Astrocyte of the hippocampus (primary cell): ENCODE measurements at regions not wholly inside any gene's neighbourhood (a gene's known extent, or its start where the extent isn't known, plus 50 kb on each side); places are given as distances from the start of the nearest gene placed in this dataset.
"Not testable (repeated sequence)": the region's sequence is repeated elsewhere in the genome, so short reads cannot be mapped to it uniquely, and the experiment has no call there.

Source experiments
- DNase-seq: peaks from one replicate; pipeline ENCODE4 v3.0.0; 2011; ENCODE audit warnings: low read depth, low spot score

GRCh38 chr10:121268363-121268762, 329.9 kb downstream of the FGFR2 start:
- no peak for DNase-seq

GRCh38 chr10:121268863-121269432, 329.3 kb downstream of the FGFR2 start:
- DNase-seq = no peak

DNA sequence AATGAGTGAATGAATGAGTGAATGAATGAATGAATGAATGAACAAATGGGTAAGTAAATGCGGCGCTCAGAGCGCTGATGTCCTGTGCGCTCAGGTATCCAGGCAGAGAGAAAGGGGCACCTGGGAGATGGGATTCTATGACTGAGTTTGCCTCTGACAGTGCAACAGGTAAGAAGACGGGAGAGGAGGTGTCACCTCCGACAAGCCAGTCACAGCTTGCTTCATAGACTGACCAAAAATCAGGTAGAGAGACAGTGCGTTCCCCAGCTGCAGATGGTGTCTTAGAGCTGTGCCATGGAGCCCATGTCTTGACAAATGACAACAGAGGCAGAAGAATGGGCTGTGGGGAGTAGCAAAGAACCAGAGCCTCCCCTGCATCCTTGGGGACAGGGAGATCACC, 327.3 kb downstream of the FGFR2 start:
- no peak for DNase-seq

- no peak for DNase-seq
Measured at GRCh38 chr10:121276046-121276445, 322.2 kb downstream of the FGFR2 start.

- no peak for DNase-seq
Measured at GRCh38 chr10:121276822-121277221, 321.4 kb downstream of the FGFR2 start.

DNA sequence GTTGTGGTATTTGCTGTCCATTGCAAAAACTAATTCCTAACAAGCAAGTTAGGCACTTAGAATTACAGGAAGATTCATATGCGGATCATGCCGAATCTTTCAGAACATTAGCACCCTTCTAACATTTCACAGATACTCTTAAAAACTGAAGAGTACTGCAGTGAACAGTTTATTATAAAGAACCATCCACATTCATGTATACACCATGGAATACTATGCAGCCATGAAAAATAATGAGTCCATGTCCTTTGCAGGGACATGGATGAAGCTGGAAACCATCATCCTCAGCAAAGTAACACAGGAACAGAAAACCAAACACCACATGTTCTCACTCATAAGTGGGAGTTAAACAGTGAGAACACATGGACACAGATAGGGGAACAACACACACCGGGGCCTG, 319.9 kb downstream of the FGFR2 start:
- not testable (repeated sequence) for DNase-seq

DNA sequence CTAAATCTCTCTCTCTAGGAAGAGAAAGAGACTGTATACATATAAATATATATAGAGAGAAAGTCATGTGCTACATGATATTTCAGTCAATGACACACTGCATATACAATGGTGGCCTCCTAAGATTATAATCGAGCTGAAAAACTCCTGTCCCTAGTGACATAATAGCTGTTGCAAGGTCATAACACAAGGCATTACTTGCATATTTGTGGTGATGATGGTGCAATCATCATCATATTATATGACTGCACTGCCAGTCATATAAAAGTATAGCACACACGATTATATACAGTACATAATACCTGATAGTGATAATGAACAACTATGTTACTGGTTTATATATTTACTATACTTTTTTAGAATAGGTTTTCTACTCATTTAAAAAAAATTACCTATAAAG, 316.7 kb downstream of the FGFR2 start:
- DNase-seq = no peak

- no peak for DNase-seq
Measured at GRCh38 chr10:121282264-121282663, 316.0 kb downstream of the FGFR2 start.

GRCh38 chr10:121282797-121283515, 315.3 kb downstream of the FGFR2 start:
- no peak for DNase-seq

GRCh38 chr10:121284936-121285335, 313.3 kb downstream of the FGFR2 start:
- peak; percentile 48 for DNase-seq

GRCh38 chr10:121285406-121286196, 312.6 kb downstream of the FGFR2 start:
- no peak for DNase-seq

GRCh38 chr10:121288011-121288410, 310.2 kb downstream of the FGFR2 start:
- DNase-seq = no peak

GRCh38 chr10:121288864-121289661, 309.2 kb downstream of the FGFR2 start:
- no peak for DNase-seq

DNA sequence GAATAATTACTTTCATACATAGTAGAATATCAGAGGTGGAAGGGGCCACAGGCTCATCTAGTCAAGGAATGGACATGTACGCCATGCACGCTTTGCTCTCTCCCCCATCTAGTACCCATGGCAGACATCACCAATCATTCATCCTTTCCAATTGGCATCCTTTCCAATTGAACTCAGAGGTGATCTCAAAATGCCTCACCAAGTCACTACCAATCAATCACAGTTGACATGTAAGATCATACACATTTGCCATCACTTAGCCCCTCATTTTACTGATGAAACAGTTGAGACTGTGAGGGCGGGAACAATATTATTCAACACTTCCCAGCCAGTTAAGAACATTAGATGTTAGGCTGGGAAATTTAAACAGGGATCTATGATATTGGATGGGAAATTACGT, 308.4 kb downstream of the FGFR2 start:
- DNase-seq = no peak

- no peak for DNase-seq
Measured at GRCh38 chr10:121290674-121291073, 307.6 kb downstream of the FGFR2 start.

DNA sequence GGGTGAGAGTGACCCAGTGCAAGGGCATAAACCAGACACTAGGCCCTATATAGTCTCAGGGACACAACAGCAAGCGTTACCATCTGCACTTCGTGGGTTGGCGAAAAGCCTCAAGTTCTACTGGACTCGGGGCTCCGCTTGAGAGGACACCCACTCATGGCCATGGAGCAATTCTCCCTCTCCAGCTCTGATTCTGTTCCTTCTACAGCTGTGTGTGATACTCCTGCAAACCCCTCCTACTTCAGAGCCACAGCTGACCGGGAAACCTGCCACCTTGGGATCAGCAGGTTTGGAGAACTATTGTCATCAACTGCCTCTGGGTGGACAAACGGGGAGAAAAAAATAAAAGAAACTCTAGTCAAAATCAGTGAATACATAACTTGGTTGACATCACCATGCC, 306.9 kb downstream of the FGFR2 start:
- DNase-seq = no peak

DNA sequence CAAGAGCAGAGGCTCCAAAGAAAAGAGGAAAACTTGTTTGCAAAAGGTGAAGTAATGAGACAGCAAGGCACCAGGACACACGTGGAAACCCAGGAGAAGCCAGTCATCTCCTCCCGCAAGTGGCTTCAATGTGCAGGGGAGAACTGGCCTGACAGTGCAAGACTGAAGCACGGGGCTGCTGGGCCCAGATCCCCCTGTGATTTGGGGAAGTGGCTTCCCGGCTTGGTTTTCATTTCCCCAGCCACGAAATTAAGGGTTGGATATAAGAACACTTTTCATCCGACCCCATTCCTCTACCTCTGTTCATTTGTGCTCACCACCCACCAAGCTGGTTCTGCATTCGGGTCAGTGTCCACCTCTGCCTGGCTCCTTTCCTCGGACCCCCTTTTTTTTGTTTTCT, 306.4 kb downstream of the FGFR2 start:
- no peak for DNase-seq

DNA sequence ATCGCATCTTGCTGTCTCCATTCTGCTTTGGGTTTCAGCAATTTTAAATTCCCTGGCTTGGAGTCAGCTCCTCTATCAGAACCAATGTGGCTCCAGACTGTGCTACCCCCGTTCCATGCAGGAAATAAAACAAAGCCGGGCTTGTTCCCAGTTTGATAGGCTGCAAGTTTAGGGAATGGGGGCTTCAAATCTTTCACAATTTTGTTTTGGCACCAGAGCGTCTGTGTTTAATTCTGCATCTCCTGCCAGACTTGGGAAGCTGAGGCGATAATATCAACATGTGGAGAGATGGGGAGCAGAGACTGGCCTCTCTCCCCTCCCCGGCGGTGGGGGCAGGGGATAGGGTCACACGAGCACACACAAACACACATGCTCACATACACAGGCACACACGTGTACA, 305.9 kb downstream of the FGFR2 start:
- DNase-seq = no peak

DNA sequence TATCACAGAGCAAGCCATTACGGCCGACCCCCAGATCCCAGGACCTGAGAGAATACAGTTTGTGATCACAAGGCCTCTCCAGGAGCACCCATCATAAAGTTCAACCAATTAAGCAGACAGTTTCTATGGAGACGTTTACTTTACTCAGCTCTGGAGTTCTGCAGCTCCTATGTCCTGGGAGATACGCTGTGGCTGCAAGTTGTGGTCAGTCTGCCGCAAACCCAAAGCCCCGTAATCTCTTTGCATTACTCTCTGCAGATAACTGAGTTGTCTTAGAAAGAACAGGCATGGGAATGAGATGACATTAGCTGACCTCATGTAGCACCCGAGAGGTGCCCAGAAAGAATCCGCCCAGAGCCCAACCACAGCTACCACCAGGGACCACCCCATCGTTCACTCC, 305.1 kb downstream of the FGFR2 start:
- DNase-seq = no peak

DNA sequence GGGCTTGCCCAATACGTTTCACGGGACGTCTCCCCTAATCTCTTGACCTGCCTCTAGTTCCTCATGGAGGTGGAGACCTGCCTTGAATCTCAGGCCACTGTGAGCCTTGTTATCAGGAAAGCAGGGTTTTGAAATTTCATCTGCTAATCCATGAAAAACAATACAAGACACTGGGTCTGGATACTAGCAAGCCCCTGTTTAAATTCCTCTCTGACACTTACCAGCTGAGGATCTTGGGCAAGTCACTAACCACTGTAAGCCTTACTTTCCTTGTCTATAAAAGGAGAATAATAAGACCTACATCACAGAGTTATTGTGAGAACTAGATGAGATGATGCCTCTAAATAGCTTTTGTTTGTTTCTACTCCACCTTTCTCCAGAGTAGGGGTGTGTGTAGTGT, 303.6 kb downstream of the FGFR2 start:
- no peak for DNase-seq

DNA sequence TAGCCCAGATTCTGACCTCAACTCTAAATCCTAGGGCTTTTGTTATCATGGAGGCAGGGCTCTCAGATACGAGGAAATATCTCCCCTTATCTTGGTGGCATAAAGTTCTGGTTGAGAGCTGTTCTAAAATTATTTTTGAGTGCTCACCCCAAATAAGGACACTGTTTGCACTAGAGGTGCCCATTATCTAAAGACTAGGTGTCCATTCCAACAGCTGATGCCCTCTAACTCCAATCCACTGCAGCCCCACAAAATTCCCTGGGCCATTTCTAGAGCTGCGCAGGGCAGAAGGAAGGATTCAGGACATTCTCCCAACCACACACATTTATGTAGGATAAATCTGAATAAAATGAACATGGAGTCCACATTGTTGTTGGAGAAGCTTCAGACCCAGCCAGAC, 301.9 kb downstream of the FGFR2 start:
- DNase-seq = no peak
